ENCODE measurements at regions not wholly inside any gene's neighbourhood (a gene's known extent, or its start where the extent isn't known, plus 50 kb on each side); places are given as distances from the start of the nearest gene placed in this dataset.

DNA sequence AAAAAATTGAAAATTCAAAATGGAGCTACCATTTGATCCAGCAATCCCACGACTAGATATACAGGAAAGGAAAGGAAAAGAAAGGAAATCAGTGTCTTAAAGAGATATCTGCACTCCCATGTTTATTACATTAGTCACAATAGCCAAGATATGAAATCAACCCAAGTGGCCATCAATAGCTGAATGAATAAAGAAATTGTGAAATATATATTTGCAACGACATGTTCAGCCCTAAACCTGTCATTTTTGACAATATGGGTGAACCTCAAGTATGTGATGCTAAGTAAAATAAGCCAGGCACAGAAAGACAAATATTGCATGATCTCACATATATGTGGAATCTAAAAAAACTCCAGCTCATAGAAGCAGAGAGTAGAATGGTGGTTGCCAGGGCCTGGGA is 155.1 kb downstream of the ANXA5 start (continued):
- TF ChIP-seq, protein P1, sequence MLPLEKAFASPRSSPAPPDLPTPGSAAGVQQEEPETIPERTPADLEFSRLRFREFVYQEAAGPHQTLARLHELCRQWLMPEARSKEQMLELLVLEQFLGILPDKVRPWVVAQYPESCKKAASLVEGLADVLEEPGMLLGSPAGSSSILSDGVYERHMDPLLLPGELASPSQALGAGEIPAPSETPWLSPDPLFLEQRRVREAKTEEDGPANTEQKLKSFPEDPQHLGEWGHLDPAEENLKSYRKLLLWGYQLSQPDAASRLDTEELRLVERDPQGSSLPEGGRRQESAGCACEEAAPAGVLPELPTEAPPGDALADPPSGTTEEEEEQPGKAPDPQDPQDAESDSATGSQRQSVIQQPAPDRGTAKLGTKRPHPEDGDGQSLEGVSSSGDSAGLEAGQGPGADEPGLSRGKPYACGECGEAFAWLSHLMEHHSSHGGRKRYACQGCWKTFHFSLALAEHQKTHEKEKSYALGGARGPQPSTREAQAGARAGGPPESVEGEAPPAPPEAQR (CRISPR knock-in tag; IDR thresholded peaks at IDR 0.05): no peak

DNA sequence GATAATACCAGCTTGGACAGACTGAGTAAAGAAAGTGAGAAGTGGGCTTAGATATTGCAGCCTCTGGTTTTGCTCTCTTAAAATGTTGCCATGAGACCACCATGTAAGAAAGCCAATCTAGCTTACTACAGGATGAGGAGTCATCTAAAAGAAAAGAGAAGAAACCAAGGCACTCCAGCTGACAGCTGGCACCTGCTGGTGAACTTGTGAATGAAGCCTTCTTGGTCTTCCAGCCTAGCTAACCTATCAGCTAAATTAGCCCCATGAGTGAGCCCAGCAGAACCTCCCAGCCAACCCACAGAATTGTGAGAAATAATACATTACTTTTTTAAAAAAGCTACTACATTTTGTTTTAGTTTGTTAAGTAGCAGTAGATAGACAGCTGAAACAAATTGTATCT is 154.5 kb upstream of the QRFPR start:
- DNase-seq (ENCODE audit: low spot score): no peak
- no peak overlapping the region for H3K4me3 Mint-ChIP-seq
- H3K27me3 Mint-ChIP-seq (ENCODE audit: low read depth): no peaks in the 10 kb centered on the region
- H3K36me3 Mint-ChIP-seq: no peaks in the 10 kb centered on the region
- peak; percentile 58 for ATAC-seq
- TF ChIP-seq ZBTB21 (CRISPR knock-in tag; IDR thresholded peaks at IDR 0.05; ENCODE audit: borderline replicate concordance): no peak
- TF ChIP-seq TP53 (CRISPR knock-in tag; IDR thresholded peaks at IDR 0.05): no peak
- TF ChIP-seq, protein P2, sequence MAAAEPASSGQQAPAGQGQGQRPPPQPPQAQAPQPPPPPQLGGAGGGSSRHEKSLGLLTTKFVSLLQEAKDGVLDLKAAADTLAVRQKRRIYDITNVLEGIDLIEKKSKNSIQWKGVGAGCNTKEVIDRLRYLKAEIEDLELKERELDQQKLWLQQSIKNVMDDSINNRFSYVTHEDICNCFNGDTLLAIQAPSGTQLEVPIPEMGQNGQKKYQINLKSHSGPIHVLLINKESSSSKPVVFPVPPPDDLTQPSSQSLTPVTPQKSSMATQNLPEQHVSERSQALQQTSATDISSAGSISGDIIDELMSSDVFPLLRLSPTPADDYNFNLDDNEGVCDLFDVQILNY (CRISPR knock-in tag; IDR thresholded peaks at IDR 0.05): no peak
- no peak for TF ChIP-seq ZNF423 (CRISPR knock-in tag; IDR thresholded peaks at IDR 0.05)
- TF ChIP-seq, protein P3, sequence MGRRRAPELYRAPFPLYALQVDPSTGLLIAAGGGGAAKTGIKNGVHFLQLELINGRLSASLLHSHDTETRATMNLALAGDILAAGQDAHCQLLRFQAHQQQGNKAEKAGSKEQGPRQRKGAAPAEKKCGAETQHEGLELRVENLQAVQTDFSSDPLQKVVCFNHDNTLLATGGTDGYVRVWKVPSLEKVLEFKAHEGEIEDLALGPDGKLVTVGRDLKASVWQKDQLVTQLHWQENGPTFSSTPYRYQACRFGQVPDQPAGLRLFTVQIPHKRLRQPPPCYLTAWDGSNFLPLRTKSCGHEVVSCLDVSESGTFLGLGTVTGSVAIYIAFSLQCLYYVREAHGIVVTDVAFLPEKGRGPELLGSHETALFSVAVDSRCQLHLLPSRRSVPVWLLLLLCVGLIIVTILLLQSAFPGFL (CRISPR knock-in tag; IDR thresholded peaks at IDR 0.05; ENCODE audit: borderline replicate concordance): no peak
- TF ChIP-seq ZNF396 (CRISPR knock-in tag; IDR thresholded peaks at IDR 0.05; ENCODE audit: borderline replicate concordance): no peak
- TF ChIP-seq, protein P4, sequence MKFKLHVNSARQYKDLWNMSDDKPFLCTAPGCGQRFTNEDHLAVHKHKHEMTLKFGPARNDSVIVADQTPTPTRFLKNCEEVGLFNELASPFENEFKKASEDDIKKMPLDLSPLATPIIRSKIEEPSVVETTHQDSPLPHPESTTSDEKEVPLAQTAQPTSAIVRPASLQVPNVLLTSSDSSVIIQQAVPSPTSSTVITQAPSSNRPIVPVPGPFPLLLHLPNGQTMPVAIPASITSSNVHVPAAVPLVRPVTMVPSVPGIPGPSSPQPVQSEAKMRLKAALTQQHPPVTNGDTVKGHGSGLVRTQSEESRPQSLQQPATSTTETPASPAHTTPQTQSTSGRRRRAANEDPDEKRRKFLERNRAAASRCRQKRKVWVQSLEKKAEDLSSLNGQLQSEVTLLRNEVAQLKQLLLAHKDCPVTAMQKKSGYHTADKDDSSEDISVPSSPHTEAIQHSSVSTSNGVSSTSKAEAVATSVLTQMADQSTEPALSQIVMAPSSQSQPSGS (CRISPR knock-in tag; IDR thresholded peaks at IDR 0.05; ENCODE audit: borderline replicate concordance, low read depth): no peak
- TF ChIP-seq, protein P5, sequence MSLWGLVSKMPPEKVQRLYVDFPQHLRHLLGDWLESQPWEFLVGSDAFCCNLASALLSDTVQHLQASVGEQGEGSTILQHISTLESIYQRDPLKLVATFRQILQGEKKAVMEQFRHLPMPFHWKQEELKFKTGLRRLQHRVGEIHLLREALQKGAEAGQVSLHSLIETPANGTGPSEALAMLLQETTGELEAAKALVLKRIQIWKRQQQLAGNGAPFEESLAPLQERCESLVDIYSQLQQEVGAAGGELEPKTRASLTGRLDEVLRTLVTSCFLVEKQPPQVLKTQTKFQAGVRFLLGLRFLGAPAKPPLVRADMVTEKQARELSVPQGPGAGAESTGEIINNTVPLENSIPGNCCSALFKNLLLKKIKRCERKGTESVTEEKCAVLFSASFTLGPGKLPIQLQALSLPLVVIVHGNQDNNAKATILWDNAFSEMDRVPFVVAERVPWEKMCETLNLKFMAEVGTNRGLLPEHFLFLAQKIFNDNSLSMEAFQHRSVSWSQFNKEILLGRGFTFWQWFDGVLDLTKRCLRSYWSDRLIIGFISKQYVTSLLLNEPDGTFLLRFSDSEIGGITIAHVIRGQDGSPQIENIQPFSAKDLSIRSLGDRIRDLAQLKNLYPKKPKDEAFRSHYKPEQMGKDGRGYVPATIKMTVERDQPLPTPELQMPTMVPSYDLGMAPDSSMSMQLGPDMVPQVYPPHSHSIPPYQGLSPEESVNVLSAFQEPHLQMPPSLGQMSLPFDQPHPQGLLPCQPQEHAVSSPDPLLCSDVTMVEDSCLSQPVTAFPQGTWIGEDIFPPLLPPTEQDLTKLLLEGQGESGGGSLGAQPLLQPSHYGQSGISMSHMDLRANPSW (CRISPR knock-in tag; conservative IDR thresholded peaks at IDR 0.05; ENCODE audit: low read depth): no peak
- no peak for TF ChIP-seq CREM (CRISPR knock-in tag; IDR thresholded peaks at IDR 0.05)
- TF ChIP-seq ZNF671 (CRISPR knock-in tag; IDR thresholded peaks at IDR 0.05): no peak
- no peak overlapping the region for H3K27ac Mint-ChIP-seq
- ChIA-PET CTCF (interaction anchor here (1.3 to 1.5 kb wide), 2 partner anchors 11 to 73 kb away, joined by 4 to 5 read pairs; no protein-coding TSS in a partner anchor), POLR2A (no interaction called here)
- H3K9me3 Mint-ChIP-seq: no peaks in the 10 kb centered on the region
- no peaks in the 10 kb centered on the region for H3K4me1 Mint-ChIP-seq

DNA sequence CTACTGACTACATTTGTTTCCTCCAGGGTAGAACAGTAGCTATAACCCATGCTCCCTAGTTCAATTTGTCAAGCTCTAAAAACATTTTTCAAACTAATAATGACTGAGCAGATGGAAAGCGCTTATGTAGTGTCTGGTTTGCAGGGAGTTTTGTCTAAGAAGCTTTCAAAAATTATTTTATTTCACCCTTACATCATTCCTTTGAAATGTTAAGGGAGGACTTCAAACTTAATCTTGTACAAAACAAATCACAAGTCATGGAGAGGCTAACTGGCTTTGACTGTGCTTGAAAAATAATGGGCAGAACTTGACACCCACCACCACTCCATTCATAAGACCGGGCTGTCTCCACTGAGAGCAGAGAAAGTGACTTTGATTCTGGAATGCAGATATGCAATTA is 153.4 kb upstream of the QRFPR start:
- CTCF ChIA-PET: interaction anchor here (1.3 kb wide), 1 partner anchor 10 kb away, joined by 4 read pairs; no protein-coding TSS in a partner anchor
- H3K9me3 Mint-ChIP-seq: no peaks in the 10 kb centered on the region
- TF ChIP-seq, protein P2 (CRISPR knock-in tag; IDR thresholded peaks at IDR 0.05): no peak
- TF ChIP-seq HMGA2 (CRISPR knock-in tag; IDR thresholded peaks at IDR 0.05): no peak
- no peak for TF ChIP-seq ATF1 (CRISPR knock-in tag; IDR thresholded peaks at IDR 0.05)
- TF ChIP-seq, protein P3 (CRISPR knock-in tag; IDR thresholded peaks at IDR 0.05; ENCODE audit: borderline replicate concordance): no peak
- TF ChIP-seq, protein P6, sequence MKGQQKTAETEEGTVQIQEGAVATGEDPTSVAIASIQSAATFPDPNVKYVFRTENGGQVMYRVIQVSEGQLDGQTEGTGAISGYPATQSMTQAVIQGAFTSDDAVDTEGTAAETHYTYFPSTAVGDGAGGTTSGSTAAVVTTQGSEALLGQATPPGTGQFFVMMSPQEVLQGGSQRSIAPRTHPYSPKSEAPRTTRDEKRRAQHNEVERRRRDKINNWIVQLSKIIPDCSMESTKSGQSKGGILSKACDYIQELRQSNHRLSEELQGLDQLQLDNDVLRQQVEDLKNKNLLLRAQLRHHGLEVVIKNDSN (CRISPR knock-in tag; IDR thresholded peaks at IDR 0.05): no peak
- no peak for TF ChIP-seq ZNF232 (CRISPR knock-in tag; IDR thresholded peaks at IDR 0.05)
- TF ChIP-seq, protein P7, sequence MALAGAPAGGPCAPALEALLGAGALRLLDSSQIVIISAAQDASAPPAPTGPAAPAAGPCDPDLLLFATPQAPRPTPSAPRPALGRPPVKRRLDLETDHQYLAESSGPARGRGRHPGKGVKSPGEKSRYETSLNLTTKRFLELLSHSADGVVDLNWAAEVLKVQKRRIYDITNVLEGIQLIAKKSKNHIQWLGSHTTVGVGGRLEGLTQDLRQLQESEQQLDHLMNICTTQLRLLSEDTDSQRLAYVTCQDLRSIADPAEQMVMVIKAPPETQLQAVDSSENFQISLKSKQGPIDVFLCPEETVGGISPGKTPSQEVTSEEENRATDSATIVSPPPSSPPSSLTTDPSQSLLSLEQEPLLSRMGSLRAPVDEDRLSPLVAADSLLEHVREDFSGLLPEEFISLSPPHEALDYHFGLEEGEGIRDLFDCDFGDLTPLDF (CRISPR knock-in tag; IDR thresholded peaks at IDR 0.05): no peak
- TF ChIP-seq, protein P8, sequence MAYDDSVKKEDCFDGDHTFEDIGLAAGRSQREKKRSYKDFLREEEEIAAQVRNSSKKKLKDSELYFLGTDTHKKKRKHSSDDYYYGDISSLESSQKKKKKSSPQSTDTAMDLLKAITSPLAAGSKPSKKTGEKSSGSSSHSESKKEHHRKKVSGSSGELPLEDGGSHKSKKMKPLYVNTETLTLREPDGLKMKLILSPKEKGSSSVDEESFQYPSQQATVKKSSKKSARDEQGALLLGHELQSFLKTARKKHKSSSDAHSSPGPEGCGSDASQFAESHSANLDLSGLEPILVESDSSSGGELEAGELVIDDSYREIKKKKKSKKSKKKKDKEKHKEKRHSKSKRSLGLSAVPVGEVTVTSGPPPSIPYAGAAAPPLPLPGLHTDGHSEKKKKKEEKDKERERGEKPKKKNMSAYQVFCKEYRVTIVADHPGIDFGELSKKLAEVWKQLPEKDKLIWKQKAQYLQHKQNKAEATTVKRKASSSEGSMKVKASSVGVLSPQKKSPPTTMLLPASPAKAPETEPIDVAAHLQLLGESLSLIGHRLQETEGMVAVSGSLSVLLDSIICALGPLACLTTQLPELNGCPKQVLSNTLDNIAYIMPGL (CRISPR knock-in tag; IDR thresholded peaks at IDR 0.05): no peak

More for the DNA sequence above, 153.4 kb upstream of the QRFPR start:
- DNase-seq (ENCODE audit: low spot score) (no peak), ATAC-seq (no peak)
- H3K4me3 Mint-ChIP-seq: no peak overlapping the region
- POLR2A ChIA-PET: no interaction called here
- H3K27ac Mint-ChIP-seq: no peak overlapping the region
- peaks cover 4% of the 10 kb centered on the region; the same call in 1 of the 2 replicates for H3K4me1 Mint-ChIP-seq
- H3K27me3 Mint-ChIP-seq (ENCODE audit: low read depth): no peaks in the 10 kb centered on the region
- no peaks in the 10 kb centered on the region for H3K36me3 Mint-ChIP-seq

Measured in WTC11 (cell line).